ENCODE measurements at regions not wholly inside any gene's neighbourhood (a gene's known extent, or its start where the extent isn't known, plus 50 kb on each side); places are given as distances from the start of the nearest gene placed in this dataset.

DNA sequence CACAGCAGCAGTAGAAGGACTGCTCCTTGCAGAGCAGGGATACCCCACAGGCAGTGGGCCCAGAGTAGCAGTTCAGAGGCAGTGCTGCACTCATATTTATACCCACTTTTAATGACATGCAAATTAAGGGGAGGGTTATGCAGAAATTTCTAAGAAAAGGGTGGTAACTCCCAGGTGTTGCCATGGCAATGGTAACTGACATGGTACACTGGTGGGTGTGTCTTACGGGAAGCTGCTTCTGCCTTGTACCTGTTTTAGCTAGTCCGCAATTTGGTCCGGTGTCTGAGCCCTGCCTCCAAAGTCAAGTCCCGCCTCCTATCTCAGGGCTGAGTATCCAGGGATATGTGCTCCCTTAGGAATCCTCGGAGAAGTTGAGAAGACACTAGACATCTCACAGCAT lies 79.2 kb upstream of the UQCRFS1 start:
- Histone ChIP-seq H4K20me1 (ENCODE audit: insufficient read depth) (no peaks in the 10 kb centered on the region), H3K4me2 (ENCODE audit: unreplicated experiment) (no peak overlapping the region), H3K79me2 (ENCODE audit: insufficient read depth) (no peaks in the 10 kb centered on the region), H3K9me2 (ENCODE audit: insufficient read depth) (no peaks in the 10 kb centered on the region), H3K4me1 (ENCODE audit: insufficient read depth) (peaks cover 13% of the 10 kb centered on the region), H3K4me3 (no peak overlapping the region), H3K27me3 (replicated peaks; ENCODE audit: insufficient read depth) (no peaks in the 10 kb centered on the region), H3K27ac (no peak overlapping the region), H3F3A (ENCODE audit: insufficient read depth) (0 out of 2 replicates have a peak, but pooled peaks cover 10% of the 10 kb centered on the region), H3K9ac (no peak overlapping the region), H3K36me3 (ENCODE audit: low read depth) (no peaks in the 10 kb centered on the region), H2AFZ (no peak overlapping the region), H3K9me3 (ENCODE audit: low read depth) (no peaks in the 10 kb centered on the region)
- no peak for TF ChIP-seq EZH2 (IDR thresholded peaks at IDR 0.05; ENCODE audit: insufficient read depth, poor library complexity, severe bottlenecking)
- TF ChIP-seq EZH2phosphoT487 (IDR thresholded peaks at IDR 0.05; ENCODE audit: insufficient read depth, low read depth), result no peak
- no peak for DNase-seq
- 67 to 77% methylated on average over 5 of the region's 5 CpGs for WGBS, 2 experiments (ENCODE audit: low coverage in 1 of 2, low lambda C conversion rate in 2 of 2, missing lambda C conversion rate in 2 of 2)
- in situ Hi-C loops (cut with MboI), result no loop called here

- TF ChIP-seq EZH2phosphoT487 (IDR thresholded peaks at IDR 0.05; ENCODE audit: insufficient read depth, low read depth), result no peak
- Histone ChIP-seq H3K4me2 (ENCODE audit: unreplicated experiment) (no peak overlapping the region), H3K79me2 (ENCODE audit: insufficient read depth) (no peaks in the 10 kb centered on the region), H2AFZ (no peak overlapping the region), H3K9me3 (ENCODE audit: low read depth) (no peaks in the 10 kb centered on the region), H3K36me3 (ENCODE audit: low read depth) (no peaks in the 10 kb centered on the region), H3K9ac (no peak overlapping the region), H3K9me2 (ENCODE audit: insufficient read depth) (no peaks in the 10 kb centered on the region), H3K4me1 (ENCODE audit: insufficient read depth) (peaks cover 13% of the 10 kb centered on the region), H3F3A (ENCODE audit: insufficient read depth) (0 out of 2 replicates have a peak, but pooled peaks cover 10% of the 10 kb centered on the region), H3K27ac (no peak overlapping the region), H3K27me3 (replicated peaks; ENCODE audit: insufficient read depth) (no peaks in the 10 kb centered on the region), H3K4me3 (no peak overlapping the region), H4K20me1 (ENCODE audit: insufficient read depth) (no peaks in the 10 kb centered on the region)
- DNase-seq, result no peak
- 42 to 46% methylated on average over 5 of the region's 5 CpGs for WGBS, 2 experiments (ENCODE audit: low coverage in 1 of 2, low lambda C conversion rate in 2 of 2, missing lambda C conversion rate in 2 of 2)
- in situ Hi-C loops (cut with MboI), result no loop called here
These were observed 79.6 kb upstream of the UQCRFS1 start for GRCh38 chr19:29292562-29292961.

DNA sequence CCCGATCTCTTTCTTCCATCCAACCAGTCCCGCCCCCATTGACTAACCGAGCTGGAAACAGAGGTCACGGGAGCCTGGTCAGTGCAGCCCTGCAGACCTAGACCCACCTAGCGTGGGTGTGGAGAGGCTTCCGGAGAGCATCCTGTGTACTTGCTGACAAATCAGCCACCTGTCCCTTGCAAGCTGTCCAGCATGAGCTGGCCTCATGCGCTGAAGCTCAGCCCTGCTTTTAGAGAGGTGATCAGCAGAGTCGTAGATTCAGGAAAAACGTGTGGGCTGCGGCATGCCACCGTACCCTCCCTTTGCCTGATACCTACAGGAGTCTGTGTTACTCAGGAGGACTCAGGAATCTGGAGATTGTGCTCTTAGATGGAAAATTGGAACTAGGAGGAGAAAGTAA lies 80.3 kb upstream of the UQCRFS1 start:
- no peak for DNase-seq
- Histone ChIP-seq H3K27me3 (replicated peaks; ENCODE audit: insufficient read depth) (no peaks in the 10 kb centered on the region), H4K20me1 (ENCODE audit: insufficient read depth) (no peaks in the 10 kb centered on the region), H3K4me3 (no peak overlapping the region), H3K36me3 (ENCODE audit: low read depth) (no peaks in the 10 kb centered on the region), H3K4me1 (ENCODE audit: insufficient read depth) (peaks cover 13% of the 10 kb centered on the region), H3K79me2 (ENCODE audit: insufficient read depth) (no peaks in the 10 kb centered on the region), H3K9ac (no peak overlapping the region), H3K9me2 (ENCODE audit: insufficient read depth) (no peaks in the 10 kb centered on the region), H2AFZ (no peak overlapping the region), H3K4me2 (ENCODE audit: unreplicated experiment) (no peak overlapping the region), H3K9me3 (ENCODE audit: low read depth) (no peaks in the 10 kb centered on the region), H3K27ac (no peak overlapping the region), H3F3A (ENCODE audit: insufficient read depth) (0 out of 2 replicates have a peak, but pooled peaks cover 10% of the 10 kb centered on the region)
- in situ Hi-C loops (cut with MboI), result no loop called here
- 42 to 53% methylated on average over 11 of the region's 11 CpGs for WGBS, 2 experiments (ENCODE audit: low coverage in 1 of 2, low lambda C conversion rate in 2 of 2, missing lambda C conversion rate in 2 of 2)
- TF ChIP-seq EZH2 (IDR thresholded peaks at IDR 0.05; ENCODE audit: insufficient read depth, poor library complexity, severe bottlenecking) (no peak), EZH2phosphoT487 (IDR thresholded peaks at IDR 0.05; ENCODE audit: insufficient read depth, low read depth) (no peak)

- Histone ChIP-seq H3K79me2 (ENCODE audit: insufficient read depth) (no peaks in the 10 kb centered on the region), H3K4me1 (ENCODE audit: insufficient read depth) (peaks cover 13% of the 10 kb centered on the region), H3K4me3 (no peak overlapping the region), H3K27me3 (replicated peaks; ENCODE audit: insufficient read depth) (no peaks in the 10 kb centered on the region), H2AFZ (no peak overlapping the region), H3K9me3 (ENCODE audit: low read depth) (no peaks in the 10 kb centered on the region), H3K9me2 (ENCODE audit: insufficient read depth) (no peaks in the 10 kb centered on the region), H3K36me3 (ENCODE audit: low read depth) (no peaks in the 10 kb centered on the region), H3K27ac (peak overlapping the region; percentile 33; the same call in 1 of the 2 replicates), H3K4me2 (ENCODE audit: unreplicated experiment) (no peak overlapping the region), H3F3A (ENCODE audit: insufficient read depth) (0 out of 2 replicates have a peak, but pooled peaks cover 10% of the 10 kb centered on the region), H3K9ac (no peak overlapping the region), H4K20me1 (ENCODE audit: insufficient read depth) (no peaks in the 10 kb centered on the region)
- in situ Hi-C loops (cut with MboI), result no loop called here
- DNase-seq, result peak; percentile 48
- 51 to 58% methylated on average over 7 of the region's 7 CpGs for WGBS, 2 experiments (ENCODE audit: low coverage in 1 of 2, low lambda C conversion rate in 2 of 2, missing lambda C conversion rate in 2 of 2)
- TF ChIP-seq EZH2 (IDR thresholded peaks at IDR 0.05; ENCODE audit: insufficient read depth, poor library complexity, severe bottlenecking) (no peak), EZH2phosphoT487 (IDR thresholded peaks at IDR 0.05; ENCODE audit: insufficient read depth, low read depth) (no peak)
These were observed 80.9 kb upstream of the UQCRFS1 start for GRCh38 chr19:29293736-29294342.
